ENCODE measurements at regions not wholly inside any gene's neighbourhood (a gene's known extent, or its start where the extent isn't known, plus 50 kb on each side); places are given as distances from the start of the nearest gene placed in this dataset.

DNA sequence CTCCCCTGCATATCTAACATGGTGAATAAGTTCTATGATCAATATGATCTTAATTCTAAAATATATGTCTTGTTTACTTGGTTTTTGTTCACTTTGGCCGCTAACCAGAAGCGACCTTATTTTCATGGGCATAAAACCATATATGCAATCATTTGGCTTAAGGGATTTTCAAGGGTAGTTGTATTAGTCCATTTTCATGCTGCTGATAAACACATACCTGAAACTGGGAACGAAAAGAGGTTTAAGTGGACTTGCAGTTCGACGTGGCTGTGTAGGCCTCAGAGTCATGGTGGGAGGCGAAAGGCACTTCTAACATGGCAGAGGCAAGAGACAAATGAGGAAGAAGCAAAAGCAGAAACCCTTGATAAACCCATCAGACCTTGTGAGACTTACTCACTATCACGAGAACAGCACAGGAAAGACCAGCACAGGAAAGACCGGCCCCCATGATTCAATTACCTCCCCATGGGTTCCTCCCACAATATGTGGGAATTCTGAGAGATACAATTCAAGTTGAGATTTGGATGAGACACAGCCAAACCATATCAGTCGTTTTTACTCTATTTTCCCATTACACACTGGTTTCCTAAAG lies 114.3 kb upstream of the CPEB2 start:
- TF ChIP-seq POLR2AphosphoS5 (IDR thresholded peaks at IDR 0.05; ENCODE audit: insufficient read depth in 1 of 2, low read depth in 1 of 2) = no peak
- TF ChIP-seq, protein P1, sequence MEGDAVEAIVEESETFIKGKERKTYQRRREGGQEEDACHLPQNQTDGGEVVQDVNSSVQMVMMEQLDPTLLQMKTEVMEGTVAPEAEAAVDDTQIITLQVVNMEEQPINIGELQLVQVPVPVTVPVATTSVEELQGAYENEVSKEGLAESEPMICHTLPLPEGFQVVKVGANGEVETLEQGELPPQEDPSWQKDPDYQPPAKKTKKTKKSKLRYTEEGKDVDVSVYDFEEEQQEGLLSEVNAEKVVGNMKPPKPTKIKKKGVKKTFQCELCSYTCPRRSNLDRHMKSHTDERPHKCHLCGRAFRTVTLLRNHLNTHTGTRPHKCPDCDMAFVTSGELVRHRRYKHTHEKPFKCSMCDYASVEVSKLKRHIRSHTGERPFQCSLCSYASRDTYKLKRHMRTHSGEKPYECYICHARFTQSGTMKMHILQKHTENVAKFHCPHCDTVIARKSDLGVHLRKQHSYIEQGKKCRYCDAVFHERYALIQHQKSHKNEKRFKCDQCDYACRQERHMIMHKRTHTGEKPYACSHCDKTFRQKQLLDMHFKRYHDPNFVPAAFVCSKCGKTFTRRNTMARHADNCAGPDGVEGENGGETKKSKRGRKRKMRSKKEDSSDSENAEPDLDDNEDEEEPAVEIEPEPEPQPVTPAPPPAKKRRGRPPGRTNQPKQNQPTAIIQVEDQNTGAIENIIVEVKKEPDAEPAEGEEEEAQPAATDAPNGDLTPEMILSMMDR (IDR thresholded peaks at IDR 0.05) = no peak
- TF ChIP-seq POLR2A (IDR thresholded peaks at IDR 0.05) = no peak
- no peaks in the 10 kb centered on the region for H3K27me3 ChIP-seq
- no peak overlapping the region for H3K4me3 ChIP-seq
- H3K4me1 ChIP-seq = peaks cover 9% of the 10 kb centered on the region
- H3K36me3 ChIP-seq = no peaks in the 10 kb centered on the region
- intact Hi-C loops (cut with DNase I) = no loop called here
- H3K27ac ChIP-seq = no peak overlapping the region
- no peaks in the 10 kb centered on the region for H3K9me3 ChIP-seq
- DNase-seq (ENCODE audit: extremely low spot score in 2 of 2) = no peak

DNA sequence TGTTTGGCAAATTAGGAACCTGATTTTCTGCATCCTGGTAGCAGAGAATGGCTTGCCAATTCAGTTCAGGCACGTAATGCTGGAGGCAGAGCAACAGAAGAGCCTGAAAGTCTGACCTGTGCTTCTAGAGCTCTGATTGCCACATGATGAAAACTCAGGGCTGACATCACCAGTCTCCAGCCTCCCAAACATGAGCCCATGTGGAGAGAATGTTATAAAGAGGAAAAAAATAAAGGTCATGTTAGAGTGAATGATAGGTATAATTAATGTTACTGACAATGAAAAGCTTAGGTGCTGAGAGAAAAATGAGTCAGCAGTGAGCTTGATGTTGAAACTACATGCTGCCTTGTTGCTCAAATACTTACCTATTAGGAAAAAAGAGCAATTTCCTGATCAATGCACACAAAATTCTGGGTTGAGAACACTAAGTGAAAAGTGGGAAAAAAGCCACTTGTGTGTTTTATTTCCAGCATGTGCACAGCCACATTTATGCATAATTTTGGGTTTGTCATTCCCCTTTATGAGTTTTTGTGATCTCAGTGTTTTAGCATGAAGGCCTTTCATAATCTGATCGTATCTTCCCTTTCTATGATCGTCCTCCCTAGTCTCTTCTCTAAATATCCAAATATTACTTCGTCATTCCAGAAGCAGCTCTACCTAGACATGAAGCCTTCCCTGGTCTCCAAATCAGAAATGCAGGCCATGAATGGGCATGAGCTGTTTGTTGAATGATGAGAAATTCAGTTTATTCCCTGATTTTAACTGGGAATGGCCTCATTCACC lies 113.3 kb upstream of the CPEB2 start:
- Histone ChIP-seq H3K9me3 (no peaks in the 10 kb centered on the region), H3K4me3 (no peak overlapping the region), H3K4me1 (peaks cover 9% of the 10 kb centered on the region), H3K27me3 (no peaks in the 10 kb centered on the region), H3K36me3 (no peaks in the 10 kb centered on the region), H3K27ac (no peak overlapping the region)
- intact Hi-C loops (cut with DNase I) = no loop called here
- peak in 1 of 2 donors; percentile 43 for TF ChIP-seq POLR2AphosphoS5 (IDR thresholded peaks at IDR 0.05; ENCODE audit: insufficient read depth in 1 of 2, low read depth in 1 of 2)
- no peak for TF ChIP-seq POLR2A (IDR thresholded peaks at IDR 0.05)
- DNase-seq (ENCODE audit: extremely low spot score in 2 of 2) = no peak

DNA sequence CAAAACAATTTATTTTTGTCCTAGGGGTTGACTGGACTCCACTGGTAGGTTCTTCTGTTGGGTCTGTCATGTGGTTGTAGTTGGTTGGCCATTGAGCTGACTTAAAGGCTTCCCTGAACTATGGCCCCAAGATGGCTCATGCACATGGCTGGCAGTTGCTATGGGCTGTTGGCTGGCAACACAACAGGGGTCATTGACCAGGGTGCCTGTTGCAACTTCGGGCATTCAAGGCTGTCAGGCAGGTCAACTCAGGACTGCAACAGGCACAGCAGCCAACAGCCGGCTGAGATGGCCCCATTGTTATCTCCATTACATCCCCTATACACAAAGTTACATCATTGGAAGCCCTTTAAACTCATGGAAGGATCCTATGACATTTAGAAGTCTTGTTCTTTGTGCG lies 109.7 kb upstream of the CPEB2 start:
- H3K4me3 ChIP-seq = no peak overlapping the region
- intact Hi-C loops (cut with DNase I) = no loop called here
- no peaks in the 10 kb centered on the region for H3K27me3 ChIP-seq
- H3K36me3 ChIP-seq = no peaks in the 10 kb centered on the region
- TF ChIP-seq, protein P1 (IDR thresholded peaks at IDR 0.05) = no peak
- no peak for DNase-seq (ENCODE audit: extremely low spot score in 2 of 2)
- H3K4me1 ChIP-seq = peaks cover 9% of the 10 kb centered on the region
- H3K27ac ChIP-seq = no peak overlapping the region
- no peaks in the 10 kb centered on the region for H3K9me3 ChIP-seq

DNA sequence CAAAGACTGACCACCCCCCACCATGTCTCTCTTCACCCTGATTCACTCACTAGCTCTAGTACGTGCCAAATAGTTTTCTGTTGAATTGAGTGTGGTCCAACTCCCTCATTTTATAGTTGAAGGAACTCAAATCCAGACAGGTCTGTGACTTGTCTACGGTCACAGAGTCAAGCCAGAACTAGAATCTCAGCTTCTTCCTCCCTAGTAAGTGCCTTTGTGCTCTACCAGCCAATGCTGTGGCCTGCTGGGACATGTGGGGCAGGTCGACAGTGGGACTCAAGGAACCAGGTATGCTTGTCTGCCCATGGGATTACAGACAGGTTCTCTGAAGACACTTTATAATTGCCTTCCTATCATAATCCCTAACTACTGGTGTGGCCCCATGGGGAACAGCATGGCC lies 108.6 kb upstream of the CPEB2 start:
- no peaks in the 10 kb centered on the region for H3K36me3 ChIP-seq
- H3K4me3 ChIP-seq = no peak overlapping the region
- intact Hi-C loops (cut with DNase I) = no loop called here
- no peak for DNase-seq (ENCODE audit: extremely low spot score in 2 of 2)
- H3K27me3 ChIP-seq = no peaks in the 10 kb centered on the region
- no peaks in the 10 kb centered on the region for H3K9me3 ChIP-seq
- no peak overlapping the region for H3K27ac ChIP-seq
- TF ChIP-seq, protein P1 (IDR thresholded peaks at IDR 0.05) = no peak
- TF ChIP-seq POLR2A (IDR thresholded peaks at IDR 0.05) (no peak), POLR2AphosphoS5 (IDR thresholded peaks at IDR 0.05; ENCODE audit: insufficient read depth in 1 of 2, low read depth in 1 of 2) (no peak)
- no peaks in the 10 kb centered on the region for H3K4me1 ChIP-seq

DNA sequence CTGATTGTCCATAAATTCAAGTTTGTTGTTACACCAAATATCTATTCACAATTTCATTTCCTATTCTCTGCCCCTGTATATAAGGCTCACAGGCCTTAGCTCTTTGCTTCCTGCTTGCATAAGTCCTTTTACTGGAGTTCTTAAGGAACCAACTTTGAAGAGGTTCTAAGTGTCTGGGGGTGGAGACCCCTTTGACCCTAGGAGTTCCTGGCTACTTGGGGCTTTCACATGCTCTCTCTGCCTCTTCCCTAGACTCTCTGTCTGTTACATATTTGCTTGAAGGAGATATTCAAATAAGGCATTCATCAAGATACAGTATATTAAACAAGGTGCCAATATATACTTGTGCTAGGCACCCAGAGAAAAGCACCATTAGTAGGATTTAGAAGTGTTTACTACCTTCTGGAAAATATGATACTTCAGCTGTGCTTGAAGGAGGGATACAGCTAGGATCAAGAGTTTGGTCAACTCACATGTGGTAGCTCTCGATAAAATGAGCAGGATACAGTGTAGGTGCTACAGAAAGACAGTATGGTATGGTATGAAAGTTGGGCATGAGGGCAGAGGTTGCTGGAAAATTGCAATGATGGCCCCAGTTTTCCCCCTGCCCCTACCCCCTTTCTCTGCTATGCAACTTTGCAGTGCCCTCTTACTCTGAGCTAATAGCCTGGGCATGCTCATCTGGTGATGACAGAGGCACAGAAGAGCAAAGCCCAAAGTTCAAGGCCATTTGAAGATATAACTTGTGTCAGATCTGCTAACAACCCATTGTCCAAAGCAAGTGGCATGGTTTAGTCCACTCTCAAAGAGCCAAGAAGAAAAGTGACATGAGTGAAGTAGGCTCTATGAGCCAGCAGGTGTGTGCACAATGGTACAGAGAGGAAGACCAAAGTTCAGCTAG lies 107.6 kb upstream of the CPEB2 start:
- no peaks in the 10 kb centered on the region for H3K4me1 ChIP-seq
- TF ChIP-seq POLR2A (IDR thresholded peaks at IDR 0.05) = no peak
- TF ChIP-seq, protein P1 (IDR thresholded peaks at IDR 0.05) = no peak
- no peak for TF ChIP-seq POLR2AphosphoS5 (IDR thresholded peaks at IDR 0.05; ENCODE audit: insufficient read depth in 1 of 2, low read depth in 1 of 2)
- H3K36me3 ChIP-seq = no peaks in the 10 kb centered on the region
- H3K27ac ChIP-seq = no peak overlapping the region
- H3K9me3 ChIP-seq = no peaks in the 10 kb centered on the region
- H3K4me3 ChIP-seq = no peak overlapping the region
- H3K27me3 ChIP-seq = no peaks in the 10 kb centered on the region
- intact Hi-C loops (cut with DNase I) = no loop called here
- no peak for DNase-seq (ENCODE audit: extremely low spot score in 2 of 2)

All from vagina (tissue), 2 donors.